GM21786 (cell line): ENCODE measurements at regions not wholly inside any gene's neighbourhood (a gene's known extent, or its start where the extent isn't known, plus 50 kb on each side); places are given as distances from the start of the nearest gene placed in this dataset.

Experiments used
- ATAC-seq: cut with Tn5 transposase; IDR thresholded peaks from one replicate; pipeline ENCODE4 v1.9.1; 2021; ENCODE audit not compliant: unreplicated experiment

DNA sequence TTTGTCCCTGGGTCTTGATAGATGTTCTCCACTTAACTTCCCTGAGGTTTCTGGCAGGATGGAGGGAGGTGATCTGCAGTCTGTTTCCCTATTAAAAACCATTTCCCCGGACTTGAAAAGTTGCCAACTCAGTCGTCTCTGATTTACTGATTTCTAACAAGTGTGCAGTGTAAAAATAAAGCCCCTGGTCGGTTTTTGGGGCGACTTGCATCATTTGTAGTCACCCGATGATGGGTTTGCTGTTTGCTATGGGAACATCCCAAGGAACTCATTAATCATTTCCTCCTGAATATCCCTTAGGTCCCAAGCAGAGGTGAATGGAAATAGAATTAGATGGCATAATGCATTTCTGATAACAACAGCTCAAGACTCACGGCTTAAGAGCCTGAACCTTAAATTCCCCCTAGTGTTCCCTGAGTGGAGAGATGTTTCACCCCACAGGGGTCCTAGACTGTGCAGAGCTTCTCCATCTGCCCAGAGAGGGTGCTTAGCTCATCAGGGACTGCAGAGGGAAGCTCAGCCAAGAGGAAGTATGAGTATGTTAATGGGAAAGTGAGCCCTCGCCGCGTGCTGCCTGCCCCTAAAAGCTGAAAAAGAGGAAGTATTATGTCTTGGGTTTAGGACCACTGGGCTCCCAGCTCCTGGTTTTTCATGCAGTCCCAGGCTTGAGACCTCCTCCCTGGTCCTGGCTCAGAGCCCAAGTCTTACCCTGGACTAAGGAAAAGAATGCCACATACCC, 115.1 kb upstream of the DAP start:
- no peak for ATAC-seq

DNA sequence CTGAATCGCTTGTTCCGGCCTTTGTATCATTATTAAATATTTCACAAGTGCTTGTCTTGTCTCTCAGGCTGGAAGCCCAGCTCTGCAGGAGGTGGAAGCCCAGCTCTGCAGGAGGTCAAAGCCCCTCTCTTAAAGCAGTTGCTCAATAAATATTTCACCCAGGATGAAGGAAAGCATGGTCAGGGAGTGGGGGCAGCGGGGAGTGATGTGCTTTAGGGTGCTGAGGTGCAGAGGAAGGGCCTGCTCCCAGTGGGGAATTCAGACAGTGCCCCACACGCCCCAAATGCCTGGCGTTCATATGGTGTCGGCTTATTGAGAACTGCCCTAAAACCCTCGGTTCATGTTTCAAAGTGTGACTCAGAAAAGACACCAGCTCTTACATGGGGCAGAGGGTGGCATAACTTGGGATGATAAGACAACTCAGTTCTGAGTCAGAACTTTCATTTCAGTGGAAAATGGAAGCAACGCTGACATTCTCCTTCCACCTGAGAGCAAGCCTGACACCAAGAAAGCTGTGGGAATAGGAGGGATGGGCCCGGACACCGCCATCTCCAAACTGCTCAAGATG, 114.3 kb upstream of the DAP start:
- no peak for ATAC-seq

DNA sequence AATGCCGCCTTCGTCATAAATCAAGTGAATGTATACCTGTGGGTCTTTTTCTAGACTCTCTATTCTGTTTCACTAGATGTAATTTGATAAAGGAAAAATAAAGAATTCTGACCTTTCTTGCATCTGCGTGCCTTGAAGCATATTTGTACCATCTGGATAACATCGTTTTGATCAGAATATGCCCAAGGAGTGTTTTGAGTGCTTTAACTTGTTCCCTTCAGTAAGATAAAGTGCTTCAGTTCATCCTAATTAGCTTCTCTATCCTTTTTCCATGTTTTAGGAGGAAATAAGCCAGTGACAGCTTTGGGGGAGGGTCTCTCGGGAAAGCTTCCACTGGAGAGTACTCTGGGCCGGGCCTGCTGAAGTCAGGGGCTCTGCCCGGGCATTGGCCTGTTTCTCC, 113.5 kb upstream of the DAP start:
- ATAC-seq: no peak

DNA sequence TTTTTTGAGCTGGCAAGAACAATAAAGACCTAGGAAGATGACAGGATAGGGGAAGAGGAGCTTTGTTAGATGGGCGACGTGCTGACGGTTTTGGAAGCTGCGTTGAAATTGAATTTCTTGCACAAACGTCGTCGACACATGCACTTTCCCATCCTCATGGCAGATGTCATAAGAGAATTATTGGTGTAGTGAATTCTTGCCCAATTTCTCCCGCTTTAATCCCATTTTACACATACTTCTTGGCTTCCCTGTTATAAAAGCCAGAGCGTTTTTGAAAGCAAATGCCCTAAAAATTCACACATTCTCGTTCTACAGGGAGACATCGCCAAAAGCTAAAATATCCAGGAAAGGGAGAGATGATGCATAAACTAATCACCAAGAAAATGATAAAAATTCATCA, 109.8 kb upstream of the DAP start:
- ATAC-seq: no peak

DNA sequence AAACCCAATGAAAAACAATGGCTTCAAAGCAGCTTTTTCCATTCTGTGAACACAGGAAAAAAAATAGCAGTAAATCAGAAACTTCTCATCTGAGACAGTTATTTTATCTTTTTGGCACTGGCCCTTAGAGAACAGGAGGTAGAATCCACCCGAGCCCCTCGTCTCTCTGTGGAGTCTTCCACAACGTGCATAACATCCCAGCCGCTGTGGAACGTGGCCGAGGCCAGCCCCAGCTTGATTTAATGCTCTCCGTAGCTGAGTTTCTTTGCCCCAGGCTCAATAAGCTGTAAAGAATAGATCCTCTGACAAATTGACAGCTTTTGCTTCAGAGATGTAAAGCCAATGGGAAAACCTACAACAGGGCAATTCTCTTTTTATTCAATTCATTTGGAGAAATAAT, 107.9 kb upstream of the DAP start:
- ATAC-seq: no peak

DNA sequence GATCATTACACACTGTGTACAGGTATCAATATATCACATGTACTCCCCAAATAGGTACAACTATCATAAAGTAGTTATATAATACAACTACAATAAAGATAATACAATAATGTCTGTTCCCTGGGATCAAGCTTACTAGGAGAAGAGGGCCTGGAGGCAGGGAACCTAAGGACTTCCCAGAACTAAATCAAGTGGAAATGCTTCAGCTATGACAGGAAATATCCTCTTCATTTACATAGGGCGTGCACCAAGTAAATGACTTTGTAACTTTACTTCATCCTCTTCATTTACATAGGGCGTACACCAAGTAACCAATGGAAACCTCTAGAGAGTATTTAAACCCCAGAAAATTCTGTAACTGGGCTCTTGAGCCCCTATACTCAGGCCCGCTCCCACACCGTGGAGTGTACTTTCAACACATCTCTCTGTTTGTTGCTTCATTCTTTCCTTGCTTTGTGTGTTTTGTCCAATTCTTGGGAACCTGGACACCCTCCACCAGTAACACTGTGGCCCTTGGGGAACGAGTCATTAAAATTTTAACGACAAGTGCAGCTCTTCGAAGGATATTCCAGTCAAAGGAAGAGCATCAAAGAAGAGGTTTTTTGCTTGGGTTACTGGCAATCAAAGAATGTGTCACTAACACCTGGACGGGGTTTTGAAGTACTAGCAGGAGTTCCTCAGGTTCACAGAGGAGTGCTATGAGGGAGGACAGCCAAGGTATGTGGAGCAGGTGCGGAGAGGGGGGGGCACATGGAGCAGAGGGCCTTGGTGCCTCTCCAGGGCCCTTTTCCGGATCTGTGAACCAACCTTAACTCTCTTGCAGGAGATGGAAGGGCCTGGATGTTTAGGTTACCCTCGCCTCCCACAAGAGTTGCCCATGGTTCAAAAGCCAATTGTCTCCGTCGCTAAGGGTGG, 106.6 kb upstream of the DAP start:
- ATAC-seq: no peak

DNA sequence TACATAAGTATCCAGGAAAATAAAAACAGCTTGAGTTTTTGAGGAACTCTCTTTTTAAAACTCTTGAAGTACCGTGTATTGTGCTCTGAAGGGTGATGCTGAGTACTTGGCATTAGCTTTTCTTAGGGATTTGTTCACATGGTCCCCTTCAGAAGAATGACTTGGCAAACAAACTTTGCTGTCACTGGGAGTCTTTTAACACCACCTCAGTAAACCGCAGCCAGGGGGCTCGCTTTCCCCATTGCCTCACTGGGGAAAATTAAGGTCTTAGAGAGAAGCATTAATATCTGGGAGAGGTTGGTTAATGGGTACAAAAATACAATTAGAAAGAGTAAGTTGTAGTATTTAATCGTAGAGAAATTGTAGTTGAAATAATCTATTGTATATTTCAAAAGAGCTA, 105.9 kb upstream of the DAP start:
- no peak for ATAC-seq

DNA sequence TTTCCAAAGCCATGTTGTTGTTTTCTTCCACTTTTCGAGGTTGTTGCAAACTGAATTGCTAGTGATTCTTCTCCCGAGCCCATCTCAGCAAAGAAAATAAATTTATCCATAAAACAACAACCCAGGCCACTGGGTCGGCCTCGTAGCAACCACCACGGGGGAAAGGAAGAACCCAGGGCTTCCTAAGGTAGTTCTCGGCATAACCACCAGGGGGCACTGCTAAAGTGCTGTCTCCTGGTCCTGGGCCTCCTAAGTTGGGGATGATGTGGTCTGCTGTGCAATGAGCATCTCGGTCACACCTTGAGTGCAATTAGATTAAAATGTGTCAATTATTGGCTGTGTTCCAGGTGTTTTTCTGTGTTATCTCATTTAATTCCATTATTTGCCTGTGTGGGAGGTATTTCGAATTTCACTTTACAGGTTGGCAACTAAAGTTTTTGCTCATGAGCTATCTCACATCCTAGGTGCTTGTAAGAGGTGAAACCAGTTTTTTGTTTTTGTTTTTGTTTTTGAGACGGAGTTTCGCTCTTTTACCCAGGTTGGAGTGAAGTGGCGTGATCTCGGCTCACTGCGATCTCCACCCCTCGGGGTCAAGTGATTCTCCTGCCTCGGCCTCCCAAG, 102.8 kb upstream of the DAP start:
- ATAC-seq: peak; percentile 85

DNA sequence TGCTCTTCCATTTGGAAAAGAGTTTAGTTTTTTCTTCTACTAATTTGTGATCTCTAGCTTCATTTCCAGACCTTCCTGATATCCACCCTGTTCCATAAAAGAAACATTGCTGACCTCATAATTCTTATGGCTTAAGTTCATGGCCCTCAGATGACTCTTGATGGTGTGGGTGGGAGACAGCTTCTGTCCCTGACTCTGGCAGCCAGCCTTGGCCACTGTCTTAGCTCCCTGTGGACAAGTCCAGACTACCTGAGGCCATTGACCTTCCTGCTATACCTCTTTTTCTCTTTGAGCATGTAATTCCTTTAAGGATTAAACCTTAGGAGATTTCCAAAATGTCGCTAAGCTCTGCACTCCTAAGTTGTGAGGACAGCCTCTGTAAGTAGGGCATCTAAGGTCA, 101.1 kb upstream of the DAP start:
- no peak for ATAC-seq

DNA sequence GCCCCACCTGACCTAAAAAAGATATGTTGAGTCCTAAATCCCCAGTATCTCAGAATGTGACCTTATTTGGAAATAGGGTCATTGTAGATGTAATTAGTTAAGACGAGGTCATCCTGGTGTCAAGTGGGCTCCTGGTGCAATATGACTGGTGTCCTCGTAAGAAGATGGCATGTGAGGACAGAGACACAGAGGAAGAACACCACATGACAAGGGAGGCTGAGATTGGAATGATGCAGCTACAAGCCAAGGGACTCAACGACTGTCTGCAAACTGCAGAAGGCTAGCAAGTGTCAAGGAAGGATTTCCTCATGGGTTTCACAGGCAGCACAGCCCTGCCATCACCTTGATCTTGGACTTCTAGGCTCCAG, 100.4 kb upstream of the DAP start:
- ATAC-seq: no peak

DNA sequence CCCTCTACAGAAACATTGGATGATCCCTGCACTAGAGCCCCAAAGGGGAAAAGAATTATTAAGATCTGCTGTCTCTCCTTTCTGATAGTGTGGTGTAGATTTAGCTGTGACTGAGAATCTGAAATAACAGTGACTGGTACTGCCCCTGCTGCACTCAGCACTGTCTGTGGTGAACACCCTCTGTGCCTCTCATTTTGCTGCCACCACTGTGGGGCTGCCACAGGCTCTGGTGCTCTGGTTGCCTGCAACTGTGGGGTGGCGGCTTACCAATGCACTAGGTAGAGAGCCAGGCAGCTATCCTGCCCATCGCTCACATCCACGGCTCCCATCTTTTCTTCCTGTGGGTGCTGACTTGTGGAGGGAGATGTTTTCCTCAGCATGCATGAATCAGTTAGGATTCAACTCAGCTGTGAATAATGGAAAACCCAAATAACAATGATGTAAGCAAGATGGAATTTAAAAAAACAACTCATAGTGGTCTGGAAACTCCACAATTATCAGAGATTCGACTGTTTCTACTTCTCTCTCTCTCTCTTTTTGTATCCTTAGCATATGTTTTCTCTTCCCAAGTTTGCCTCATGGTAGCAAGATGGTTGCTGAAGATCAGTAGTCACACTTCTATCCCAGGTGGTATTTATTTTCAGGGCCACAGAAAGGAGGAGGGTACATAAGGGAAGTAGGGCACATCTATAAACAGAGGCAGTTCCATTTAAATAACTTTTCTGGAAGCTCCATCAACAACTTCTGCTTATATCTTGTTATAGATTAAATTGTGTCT, 99.8 kb upstream of the DAP start:
- ATAC-seq: no peak

DNA sequence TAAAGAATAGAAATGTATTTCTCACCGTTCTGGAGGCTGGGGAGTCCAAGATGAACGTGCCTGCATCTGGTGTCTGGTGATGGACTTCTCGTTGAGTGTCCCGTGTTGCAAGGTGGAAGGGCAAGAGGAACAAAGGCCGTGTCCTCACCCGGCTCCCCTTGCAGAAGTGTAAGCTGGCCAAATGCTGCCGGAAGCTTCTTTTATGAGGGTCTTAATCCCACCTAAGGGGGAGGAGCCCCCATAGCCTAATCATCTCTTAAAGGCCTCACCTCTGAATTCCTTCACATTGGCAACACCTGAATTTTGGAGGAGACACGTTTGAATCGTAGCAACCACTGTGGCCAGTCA, 99.1 kb upstream of the DAP start:
- ATAC-seq: no peak

DNA sequence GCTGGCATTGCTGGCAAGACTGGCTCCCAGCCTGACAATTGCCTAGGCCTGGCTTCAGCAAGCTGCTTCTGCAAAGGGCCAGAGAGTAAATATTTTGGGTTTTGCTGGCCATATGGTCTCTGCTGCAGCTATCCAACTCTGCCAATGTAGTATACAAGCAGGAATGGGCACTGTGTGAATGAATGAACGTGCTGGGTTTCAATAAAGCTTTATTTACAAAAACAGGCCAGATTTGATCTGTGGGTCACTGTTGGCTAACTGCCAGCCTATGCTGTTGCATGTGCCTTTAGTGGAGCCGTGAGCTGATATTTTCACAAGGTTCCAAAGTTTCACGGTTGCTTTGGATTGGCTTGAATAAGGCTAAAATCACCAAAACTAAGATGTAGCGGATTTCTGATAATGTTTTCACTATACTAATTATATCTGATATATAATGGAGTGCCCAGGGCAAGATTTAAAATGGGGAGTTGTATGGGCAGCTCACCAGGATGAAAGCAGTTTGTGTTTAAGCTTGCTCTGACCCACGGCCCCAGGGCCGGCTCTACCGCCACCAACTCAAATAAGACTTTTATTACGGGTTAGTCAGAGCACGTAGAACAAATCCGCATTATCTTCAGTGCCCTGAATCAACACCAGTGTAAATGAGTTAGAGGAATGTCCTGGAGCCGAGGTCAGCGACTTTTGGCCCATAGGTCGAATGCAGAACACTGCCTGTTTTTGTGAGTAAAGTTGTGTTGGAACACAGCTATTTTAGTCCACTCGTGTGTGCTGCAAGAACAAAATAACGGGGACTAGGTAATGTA, 98.6 kb upstream of the DAP start:
- ATAC-seq: no peak

DNA sequence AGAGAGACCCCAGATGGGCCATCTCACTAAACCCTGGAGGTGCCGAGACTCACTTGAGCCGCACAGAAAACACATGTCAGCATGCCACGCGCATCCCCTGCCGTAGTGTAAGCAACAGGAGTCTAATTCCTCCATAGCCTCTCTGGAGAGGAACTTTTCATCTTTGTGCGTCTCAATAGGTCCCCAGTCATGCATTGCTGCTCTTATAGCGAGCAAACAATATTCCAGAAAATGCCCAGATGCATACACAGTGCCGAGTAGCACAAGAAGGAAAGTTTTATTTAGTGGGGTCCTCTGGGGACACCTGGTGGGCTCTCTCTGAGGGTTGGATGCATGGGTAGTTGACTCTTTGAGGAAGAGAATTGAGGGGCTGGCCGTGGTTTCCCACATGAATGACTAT, 97.9 kb upstream of the DAP start:
- ATAC-seq: no peak

DNA sequence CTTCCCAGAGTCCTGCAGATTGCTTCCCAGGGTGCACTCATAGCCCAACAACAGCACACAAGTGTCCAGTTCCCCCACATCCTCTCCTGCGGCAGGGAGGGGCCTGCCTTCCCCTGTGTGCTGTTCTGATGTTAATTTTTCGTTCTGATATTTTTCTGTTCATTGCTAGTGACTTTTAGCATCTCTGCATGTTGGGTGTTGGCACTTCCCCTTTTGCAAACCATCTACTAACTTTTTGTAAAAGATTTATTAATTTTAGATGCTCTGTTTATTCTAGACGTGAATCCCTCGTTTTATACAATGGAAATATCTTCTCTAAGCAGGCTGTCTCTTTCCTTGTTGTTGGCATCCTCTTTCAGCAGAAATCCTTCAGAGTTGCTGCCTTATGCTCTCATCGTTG, 97.3 kb upstream of the DAP start:
- ATAC-seq: no peak

DNA sequence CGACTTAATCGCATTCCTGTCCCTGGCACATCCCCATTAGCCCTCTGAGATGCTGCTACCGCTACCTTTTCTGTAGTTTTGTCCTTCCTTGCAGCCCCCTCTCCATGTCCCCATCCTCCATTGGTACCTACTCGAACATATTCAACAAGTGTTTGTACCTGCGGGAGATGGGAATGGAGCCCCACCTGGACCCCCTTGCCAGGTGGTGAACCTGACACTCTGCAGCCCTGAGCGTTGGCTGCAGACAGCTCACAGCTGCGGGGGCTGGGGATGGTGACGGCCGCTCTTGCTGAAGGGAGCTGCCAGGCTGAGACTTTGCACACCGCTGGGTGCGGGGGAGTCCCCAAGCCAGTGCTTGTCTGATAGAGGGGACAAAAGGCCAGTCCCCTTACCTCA, 96.3 kb upstream of the DAP start:
- ATAC-seq: no peak

DNA sequence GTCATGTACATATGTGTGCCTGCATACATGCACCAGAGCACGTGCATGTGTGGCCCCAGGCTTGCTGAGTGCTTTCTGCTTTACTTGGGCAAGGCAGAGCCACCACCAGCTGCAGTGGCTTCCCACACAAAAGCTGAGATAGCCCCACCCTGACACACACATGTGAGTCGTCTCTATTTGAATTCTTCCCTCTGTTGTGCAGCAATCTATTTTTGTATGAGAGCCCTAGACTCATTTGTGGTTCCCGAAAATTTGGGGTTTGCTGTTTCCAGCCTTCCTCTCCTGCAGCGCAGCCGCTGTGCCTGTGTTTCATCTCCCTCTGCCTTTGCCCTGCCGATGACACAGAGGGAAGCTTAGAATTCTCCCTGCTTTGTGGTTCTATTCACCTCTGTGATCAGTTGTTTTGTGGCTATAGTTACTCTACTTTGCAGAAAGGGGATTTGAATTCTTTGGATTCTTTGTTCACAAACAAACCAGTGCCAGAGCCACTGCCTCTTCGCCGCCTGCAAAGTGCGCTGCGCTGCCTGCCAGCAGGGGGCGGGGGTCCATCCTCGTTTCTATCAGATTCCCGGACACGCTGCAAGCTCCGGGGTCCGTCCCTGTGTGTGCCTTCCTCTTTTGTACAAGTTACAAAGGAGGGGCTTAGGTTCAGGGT, 95.8 kb upstream of the DAP start:
- ATAC-seq: no peak

DNA sequence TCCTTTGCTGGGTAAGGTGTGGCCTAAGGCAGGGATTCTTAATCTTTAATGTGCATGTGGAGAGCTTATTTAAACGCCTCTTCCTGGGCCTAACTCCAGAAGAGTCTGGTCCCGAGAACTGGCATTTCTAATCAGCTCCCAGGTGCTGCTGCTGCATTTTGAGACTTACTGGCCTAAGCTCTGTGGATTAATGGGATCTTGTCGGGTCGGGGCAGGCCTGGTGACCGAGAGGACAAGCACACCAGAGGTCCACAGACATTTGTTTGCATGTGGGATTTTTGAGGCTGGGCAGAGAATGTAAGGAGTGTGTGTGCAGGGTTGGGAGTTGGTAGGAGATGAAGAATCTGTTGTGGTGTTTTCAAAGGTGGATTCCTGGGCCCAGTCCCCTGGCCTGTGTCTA, 95.0 kb upstream of the DAP start:
- ATAC-seq: no peak

DNA sequence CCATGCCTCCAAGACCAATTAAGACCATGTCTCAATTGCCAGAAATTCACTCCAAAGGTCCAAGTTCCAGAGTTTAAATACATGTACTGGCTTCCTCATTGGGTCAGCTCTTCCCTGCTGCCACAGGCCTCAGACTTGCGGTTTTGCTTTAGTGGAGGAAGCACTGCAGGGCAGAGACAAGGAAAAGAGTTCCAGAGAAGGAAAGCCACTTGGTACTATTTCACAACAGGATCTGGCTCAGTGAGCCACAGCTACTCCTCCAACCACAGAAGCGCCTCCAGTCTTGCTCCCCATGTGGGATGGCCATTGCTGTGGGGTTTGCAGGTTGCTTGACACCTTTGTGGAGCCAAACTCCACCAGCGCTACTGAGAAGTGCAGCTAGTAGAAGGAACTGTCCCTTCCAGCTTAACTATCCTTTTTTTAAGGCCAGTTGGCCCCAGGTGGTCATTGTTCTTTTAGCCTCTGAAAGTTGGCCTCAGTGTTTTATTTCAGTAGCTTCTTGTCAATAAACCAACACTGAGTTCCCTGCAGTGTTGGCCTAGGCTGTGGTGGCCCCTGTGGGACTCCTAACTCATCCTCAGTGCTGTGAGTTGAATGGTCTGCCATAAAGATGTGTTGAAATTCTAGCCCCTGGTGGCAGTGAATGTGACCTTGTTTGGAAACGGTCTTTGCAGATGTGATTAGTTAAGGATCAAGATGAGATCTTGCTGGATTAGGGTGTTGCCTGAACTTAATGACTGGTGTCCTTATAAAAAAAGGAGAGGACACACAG, 93.7 kb upstream of the DAP start:
- no peak for ATAC-seq
